ENCODE measurements at regions not wholly inside any gene's neighbourhood (a gene's known extent, or its start where the extent isn't known, plus 50 kb on each side); places are given as distances from the start of the nearest gene placed in this dataset.

DNA sequence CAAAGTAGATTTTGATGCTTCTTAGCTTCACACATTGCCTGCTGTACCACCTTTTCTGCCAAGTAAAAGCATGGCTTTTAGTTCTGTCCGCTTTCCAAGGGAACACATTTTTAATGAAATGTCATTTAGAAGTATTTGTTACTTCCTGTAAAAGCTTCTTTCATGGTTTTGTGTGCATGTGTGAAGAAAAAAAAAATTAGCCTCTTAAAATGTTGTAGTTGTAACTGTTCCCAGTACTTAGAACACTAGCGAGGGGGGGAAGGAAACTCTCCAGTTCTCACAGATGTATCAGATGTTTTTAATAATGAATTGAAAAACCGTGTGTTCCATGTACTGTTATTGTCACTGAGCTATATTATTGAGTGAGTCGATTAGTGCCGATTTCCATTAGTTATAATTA lies 568.3 kb upstream of the ADGRL2 start:
- no peak overlapping the region for H3K4me3 ChIP-seq (ENCODE audit: low read depth in 1 of 2, low read length in 1 of 2)
- TF ChIP-seq, protein P1, sequence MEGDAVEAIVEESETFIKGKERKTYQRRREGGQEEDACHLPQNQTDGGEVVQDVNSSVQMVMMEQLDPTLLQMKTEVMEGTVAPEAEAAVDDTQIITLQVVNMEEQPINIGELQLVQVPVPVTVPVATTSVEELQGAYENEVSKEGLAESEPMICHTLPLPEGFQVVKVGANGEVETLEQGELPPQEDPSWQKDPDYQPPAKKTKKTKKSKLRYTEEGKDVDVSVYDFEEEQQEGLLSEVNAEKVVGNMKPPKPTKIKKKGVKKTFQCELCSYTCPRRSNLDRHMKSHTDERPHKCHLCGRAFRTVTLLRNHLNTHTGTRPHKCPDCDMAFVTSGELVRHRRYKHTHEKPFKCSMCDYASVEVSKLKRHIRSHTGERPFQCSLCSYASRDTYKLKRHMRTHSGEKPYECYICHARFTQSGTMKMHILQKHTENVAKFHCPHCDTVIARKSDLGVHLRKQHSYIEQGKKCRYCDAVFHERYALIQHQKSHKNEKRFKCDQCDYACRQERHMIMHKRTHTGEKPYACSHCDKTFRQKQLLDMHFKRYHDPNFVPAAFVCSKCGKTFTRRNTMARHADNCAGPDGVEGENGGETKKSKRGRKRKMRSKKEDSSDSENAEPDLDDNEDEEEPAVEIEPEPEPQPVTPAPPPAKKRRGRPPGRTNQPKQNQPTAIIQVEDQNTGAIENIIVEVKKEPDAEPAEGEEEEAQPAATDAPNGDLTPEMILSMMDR (IDR thresholded peaks at IDR 0.05) = no peak
- H3K9me3 ChIP-seq = no peaks in the 10 kb centered on the region
- H3K36me3 ChIP-seq = no peaks in the 10 kb centered on the region
- peaks cover 10 to 21% of the 10 kb centered on the region in 2 experiments for H3K4me1 ChIP-seq (ENCODE audit: control insufficient read depth in 1 of 2, insufficient read depth in 1 of 2, low read depth in 1 of 2, low read length in 1 of 2)
- no peaks in the 10 kb centered on the region for H3K27me3 ChIP-seq
- H3K27ac ChIP-seq = no peak overlapping the region

DNA sequence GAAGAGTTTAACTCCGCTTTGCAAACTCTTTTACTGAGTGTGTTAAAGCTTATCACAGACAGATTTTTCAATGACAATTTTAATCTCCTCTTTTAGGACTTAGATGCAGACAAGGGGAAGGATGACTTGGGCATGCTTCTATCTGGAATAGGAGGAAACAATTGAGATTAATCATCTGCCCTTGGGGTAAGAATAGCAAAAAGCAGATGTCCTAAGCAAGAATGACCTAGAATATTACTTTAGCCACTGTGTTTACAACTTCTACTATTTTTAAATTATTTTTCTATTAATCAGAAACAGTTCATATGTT lies 569.0 kb upstream of the ADGRL2 start:
- no peak overlapping the region for H3K27ac ChIP-seq
- H3K4me1 ChIP-seq (ENCODE audit: control insufficient read depth in 1 of 2, insufficient read depth in 1 of 2, low read depth in 1 of 2, low read length in 1 of 2) = peaks cover 3 to 14% of the 10 kb centered on the region in 2 experiments
- H3K4me3 ChIP-seq (ENCODE audit: low read depth in 1 of 2, low read length in 1 of 2) = no peak overlapping the region
- no peaks in the 10 kb centered on the region for H3K36me3 ChIP-seq
- no peaks in the 10 kb centered on the region for H3K9me3 ChIP-seq
- H3K27me3 ChIP-seq = no peaks in the 10 kb centered on the region
- TF ChIP-seq, protein P1 (IDR thresholded peaks at IDR 0.05) = no peak

- peaks cover 0 to 9% of the 10 kb centered on the region in 2 experiments for H3K4me1 ChIP-seq (ENCODE audit: control insufficient read depth in 1 of 2, insufficient read depth in 1 of 2, low read depth in 1 of 2, low read length in 1 of 2)
- no peaks in the 10 kb centered on the region for H3K27me3 ChIP-seq
- no peaks in the 10 kb centered on the region for H3K9me3 ChIP-seq
- TF ChIP-seq, protein P1 (IDR thresholded peaks at IDR 0.05) = no peak
- H3K27ac ChIP-seq = no peak overlapping the region
- no peak overlapping the region for H3K4me3 ChIP-seq (ENCODE audit: low read depth in 1 of 2, low read length in 1 of 2)
- no peaks in the 10 kb centered on the region for H3K36me3 ChIP-seq
These were observed 569.6 kb upstream of the ADGRL2 start for GRCh38 chr1:81230983-81231728.

DNA sequence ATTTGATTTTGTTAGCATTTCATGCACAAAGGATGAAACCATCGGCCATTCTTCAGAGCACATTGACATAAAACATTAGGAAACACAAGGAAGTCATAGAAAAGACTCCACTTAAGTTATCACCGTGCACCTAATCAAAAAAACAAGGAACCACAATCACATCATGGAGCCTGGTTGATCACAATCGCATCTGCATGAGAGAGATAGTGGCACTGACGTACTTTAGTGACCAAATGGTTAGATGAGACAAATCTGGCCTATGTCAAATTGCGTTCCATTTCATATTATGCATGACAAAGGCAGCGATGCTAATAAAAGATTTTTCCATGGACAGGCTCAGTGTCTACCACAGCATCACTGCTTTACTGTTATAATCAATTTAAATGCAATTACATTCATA lies 571.8 kb upstream of the ADGRL2 start:
- Histone ChIP-seq H3K27ac (no peak overlapping the region), H3K4me3 (ENCODE audit: low read depth in 1 of 2, low read length in 1 of 2) (no peak overlapping the region), H3K9me3 (no peaks in the 10 kb centered on the region), H3K36me3 (no peaks in the 10 kb centered on the region), H3K27me3 (no peaks in the 10 kb centered on the region), H3K4me1 (ENCODE audit: control insufficient read depth in 1 of 2, insufficient read depth in 1 of 2, low read depth in 1 of 2, low read length in 1 of 2) (peaks cover 0 to 9% of the 10 kb centered on the region in 2 experiments)
- TF ChIP-seq, protein P1 (IDR thresholded peaks at IDR 0.05) = no peak

GRCh38 chr1:81226603-81226928 lies 574.2 kb upstream of the ADGRL2 start:
- TF ChIP-seq, protein P1 (IDR thresholded peaks at IDR 0.05) = no peak
- no peak overlapping the region for H3K27ac ChIP-seq

More at GRCh38 chr1:81226603-81226928, 574.2 kb upstream of the ADGRL2 start:
- H3K9me3 ChIP-seq = no peaks in the 10 kb centered on the region
- H3K4me3 ChIP-seq (ENCODE audit: low read depth in 1 of 2, low read length in 1 of 2) = no peak overlapping the region
- no peaks in the 10 kb centered on the region for H3K36me3 ChIP-seq
- peaks cover 0 to 6% of the 10 kb centered on the region in 2 experiments for H3K4me1 ChIP-seq (ENCODE audit: control insufficient read depth in 1 of 2, insufficient read depth in 1 of 2, low read depth in 1 of 2, low read length in 1 of 2)
- H3K27me3 ChIP-seq = no peaks in the 10 kb centered on the region

All from neutrophil (primary cell).